Suprapubic skin (tissue), 4 donors: ENCODE measurements at regions not wholly inside any gene's neighbourhood (a gene's known extent, or its start where the extent isn't known, plus 50 kb on each side); places are given as distances from the start of the nearest gene placed in this dataset.

Source experiments
- EP300 ChIP-seq: sonication (generic); formaldehyde crosslinking; IDR thresholded peaks from one replicate; pipeline ENCODE4 v1.6.1; 2017; ENCODE audit warnings: antibody characterized with exemption
- POLR2AphosphoS5 ChIP-seq, 3 donors: sonication (generic); formaldehyde crosslinking; IDR thresholded peaks; one replicate each; pipeline ENCODE4 v1.6.1; 2017; ENCODE audit warnings: antibody characterized with exemption in 3 of 3
- TF ChIP-seq, protein P1 (sequence below), 2 donors: fragments of 200-600 bp in 1 of 2; fragments of 450-650 bp in 1 of 2; sonication (generic) in 1 of 2; IDR thresholded peaks; one replicate each; pipeline ENCODE4 v1.5.1; 2016 to 2019; ENCODE audit warnings: antibody characterized with exemption in 2 of 2, mild to moderate bottlenecking in 1 of 2, moderate library complexity in 1 of 2

- TF ChIP-seq, protein P1, sequence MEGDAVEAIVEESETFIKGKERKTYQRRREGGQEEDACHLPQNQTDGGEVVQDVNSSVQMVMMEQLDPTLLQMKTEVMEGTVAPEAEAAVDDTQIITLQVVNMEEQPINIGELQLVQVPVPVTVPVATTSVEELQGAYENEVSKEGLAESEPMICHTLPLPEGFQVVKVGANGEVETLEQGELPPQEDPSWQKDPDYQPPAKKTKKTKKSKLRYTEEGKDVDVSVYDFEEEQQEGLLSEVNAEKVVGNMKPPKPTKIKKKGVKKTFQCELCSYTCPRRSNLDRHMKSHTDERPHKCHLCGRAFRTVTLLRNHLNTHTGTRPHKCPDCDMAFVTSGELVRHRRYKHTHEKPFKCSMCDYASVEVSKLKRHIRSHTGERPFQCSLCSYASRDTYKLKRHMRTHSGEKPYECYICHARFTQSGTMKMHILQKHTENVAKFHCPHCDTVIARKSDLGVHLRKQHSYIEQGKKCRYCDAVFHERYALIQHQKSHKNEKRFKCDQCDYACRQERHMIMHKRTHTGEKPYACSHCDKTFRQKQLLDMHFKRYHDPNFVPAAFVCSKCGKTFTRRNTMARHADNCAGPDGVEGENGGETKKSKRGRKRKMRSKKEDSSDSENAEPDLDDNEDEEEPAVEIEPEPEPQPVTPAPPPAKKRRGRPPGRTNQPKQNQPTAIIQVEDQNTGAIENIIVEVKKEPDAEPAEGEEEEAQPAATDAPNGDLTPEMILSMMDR (IDR thresholded peaks at IDR 0.05), result no peak
- TF ChIP-seq POLR2AphosphoS5 (IDR thresholded peaks at IDR 0.05), result no peak
- TF ChIP-seq EP300, result no peak
Observed at GRCh38 chr5:108451269-108451668, 69.4 kb upstream of the FBXL17 start.
